ENCODE measurements at regions not wholly inside any gene's neighbourhood (a gene's known extent, or its start where the extent isn't known, plus 50 kb on each side); places are given as distances from the start of the nearest gene placed in this dataset.

GRCh38 chr12:91579516-91580263 is 397.1 kb upstream of the DCN start:
- TF ChIP-seq CTCF (conservative IDR thresholded peaks at IDR 0.05; ENCODE audit: low read length) (no peak), EZH2phosphoT487 (IDR thresholded peaks at IDR 0.05; ENCODE audit: borderline replicate concordance, low read depth, low read length) (no peak)
